ENCODE measurements at regions not wholly inside any gene's neighbourhood (a gene's known extent, or its start where the extent isn't known, plus 50 kb on each side); places are given as distances from the start of the nearest gene placed in this dataset.
"Not testable (repeated sequence)": the region's sequence is repeated elsewhere in the genome, so short reads cannot be mapped to it uniquely, and the experiment has no call there.

DNA sequence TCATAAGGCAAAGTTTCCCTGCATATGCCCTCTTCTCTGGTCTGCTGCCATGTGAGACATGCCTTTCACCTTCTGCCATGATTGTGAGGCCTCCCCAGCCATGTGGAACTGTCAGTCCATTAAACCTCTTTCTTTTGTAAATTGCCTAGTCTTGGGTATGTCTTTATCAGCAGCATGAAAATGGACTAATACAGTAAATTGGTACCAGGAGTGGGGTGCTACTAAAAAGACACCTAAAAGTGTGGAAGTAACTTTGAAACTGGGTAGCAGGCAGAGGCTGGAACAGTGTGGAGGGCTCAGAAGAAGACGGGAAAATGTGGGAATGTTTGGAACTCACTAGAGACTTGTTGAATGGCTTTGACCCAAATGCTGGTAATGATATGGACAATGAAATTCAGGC is 534.5 kb downstream of the GPAM start:
- H3K4me1 Mint-ChIP-seq; H3K27me3 ChIP-seq (ENCODE audit: insufficient read depth, low read length); POLR2A ChIA-PET (ENCODE audit: partially characterized antibody); H3K27ac ChIP-seq (ENCODE audit: low read depth, low read length); H3K36me3 Mint-ChIP-seq; H3K27ac Mint-ChIP-seq; H3K4me1 ChIP-seq (ENCODE audit: insufficient read depth, low read length); CTCF ChIA-PET (ENCODE audit: partially characterized antibody); H3K27me3 Mint-ChIP-seq; H3K4me3 ChIP-seq (ENCODE audit: low read length in 2 of 2); DNase-seq; H3K9me3 ChIP-seq (ENCODE audit: control insufficient read depth in 1 of 2, low read length in 2 of 2); H3K36me3 ChIP-seq (ENCODE audit: insufficient read depth, low read length); intact Hi-C loops (cut with micrococcal nuclease); H3K4me3 Mint-ChIP-seq: not testable (repeated sequence)
- H3K9me3 Mint-ChIP-seq: peaks cover 0 to 38% (median 29%) of the 10 kb centered on the region in 8 donors

DNA sequence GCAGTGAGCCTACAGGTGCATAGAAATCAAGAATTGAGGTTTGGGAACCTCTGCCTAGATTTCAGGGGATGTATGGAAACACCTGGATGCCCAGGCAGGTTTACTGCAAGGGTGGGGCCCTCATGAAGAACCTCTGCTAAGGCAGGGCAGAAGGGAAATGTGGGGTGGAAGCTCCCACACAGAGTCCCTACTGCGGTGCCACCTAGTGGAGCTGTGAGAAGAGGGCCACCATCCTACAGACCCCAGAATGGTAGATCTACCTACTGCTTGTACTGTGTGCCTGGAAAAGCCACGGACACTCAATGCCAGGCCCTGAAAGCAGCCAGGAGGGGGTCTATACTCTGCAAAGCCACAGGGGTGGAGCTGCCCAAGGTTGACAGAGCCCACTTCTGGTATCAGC is 533.5 kb downstream of the GPAM start:
- H3K36me3 ChIP-seq (ENCODE audit: insufficient read depth, low read length): no peaks in the 10 kb centered on the region
- no peak overlapping the region for H3K27ac Mint-ChIP-seq
- H3K4me1 ChIP-seq (ENCODE audit: insufficient read depth, low read length): no peaks in the 10 kb centered on the region
- H3K27me3 ChIP-seq (ENCODE audit: insufficient read depth, low read length): no peaks in the 10 kb centered on the region
- no peaks in the 10 kb centered on the region for H3K4me1 Mint-ChIP-seq
- intact Hi-C loops (cut with micrococcal nuclease): no loop called here
- ChIA-PET POLR2A (ENCODE audit: partially characterized antibody) (no interaction called here), CTCF (ENCODE audit: partially characterized antibody) (no interaction called here)
- H3K36me3 Mint-ChIP-seq: no peaks in the 10 kb centered on the region
- H3K4me3 Mint-ChIP-seq: no peak overlapping the region
- no peak overlapping the region for H3K4me3 ChIP-seq (ENCODE audit: low read length in 2 of 2)
- H3K27me3 Mint-ChIP-seq: peaks cover 2 to 4% of the 10 kb centered on the region in 2 donors
- no peak overlapping the region for H3K27ac ChIP-seq (ENCODE audit: low read depth, low read length)
- H3K9me3 ChIP-seq (ENCODE audit: control insufficient read depth in 1 of 2, low read length in 2 of 2): no peaks in the 10 kb centered on the region
- peaks cover 0 to 38% (median 29%) of the 10 kb centered on the region in 8 donors for H3K9me3 Mint-ChIP-seq
- no peak for DNase-seq

DNA sequence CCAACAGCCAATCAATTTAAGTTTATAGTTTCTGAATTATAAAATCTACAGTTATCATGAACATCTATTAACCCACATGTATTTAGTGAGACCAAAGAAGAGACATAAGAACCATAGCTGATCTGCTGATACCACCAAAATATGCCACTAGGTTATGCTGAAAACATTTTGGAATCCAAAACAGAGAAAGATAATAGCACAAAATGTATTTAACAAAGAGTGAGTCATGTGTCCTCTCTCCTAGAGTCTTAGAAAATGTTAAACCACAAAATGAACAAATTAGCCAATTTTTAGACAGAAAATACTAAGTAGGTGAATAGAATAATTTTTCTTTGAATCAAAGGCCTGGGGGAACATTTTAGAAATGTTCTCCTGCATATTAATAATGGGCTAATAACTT is 527.5 kb downstream of the GPAM start:
- Histone ChIP-seq H3K4me1 (ENCODE audit: insufficient read depth, low read length) (no peaks in the 10 kb centered on the region), H3K4me3 (ENCODE audit: low read length in 2 of 2) (no peak overlapping the region), H3K27me3 (ENCODE audit: insufficient read depth, low read length) (no peaks in the 10 kb centered on the region), H3K36me3 (ENCODE audit: insufficient read depth, low read length) (no peaks in the 10 kb centered on the region), H3K27ac (ENCODE audit: low read depth, low read length) (no peak overlapping the region), H3K9me3 (ENCODE audit: control insufficient read depth in 1 of 2, low read length in 2 of 2) (no peaks in the 10 kb centered on the region)
- CTCF ChIA-PET (ENCODE audit: partially characterized antibody): no interaction called here
- POLR2A ChIA-PET (ENCODE audit: partially characterized antibody): no interaction called here
- Mint-ChIP-seq H3K4me1 (no peaks in the 10 kb centered on the region), H3K27me3 (peaks cover 0 to 4% of the 10 kb centered on the region in 2 donors), H3K36me3 (no peaks in the 10 kb centered on the region), H3K9me3 (peaks cover 0 to 10% (median 8%) of the 10 kb centered on the region in 8 donors), H3K4me3 (no peak overlapping the region), H3K27ac (no peak overlapping the region)
- DNase-seq: no peak
- intact Hi-C loops (cut with micrococcal nuclease): no loop called here

DNA sequence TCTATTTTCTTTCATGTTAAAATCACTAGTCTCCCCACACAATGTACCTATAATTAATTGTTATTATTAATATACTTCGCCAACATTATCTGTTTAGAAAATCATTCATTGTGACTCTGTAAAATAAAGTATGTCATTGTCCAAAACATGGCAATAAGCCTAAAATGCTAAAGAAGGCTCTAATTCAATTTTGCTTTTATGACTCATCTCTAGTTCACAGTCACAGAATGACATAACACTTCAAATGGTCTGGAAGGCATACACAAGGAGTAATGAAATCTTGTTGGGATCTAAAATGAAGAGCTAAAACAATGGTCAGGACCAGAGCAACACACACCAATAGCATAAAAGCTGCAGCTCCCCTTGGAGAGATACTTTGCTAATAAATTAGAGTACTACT is 505.8 kb downstream of the GPAM start:
- CTCF ChIA-PET (ENCODE audit: partially characterized antibody): no interaction called here
- no peak overlapping the region for H3K4me3 ChIP-seq (ENCODE audit: low read length in 2 of 2)
- Mint-ChIP-seq H3K27me3 (peaks cover 0 to under 1% of the 10 kb centered on the region in 2 donors), H3K4me1 (no peaks in the 10 kb centered on the region), H3K9me3 (no peaks in the 10 kb centered on the region), H3K4me3 (no peak overlapping the region), H3K36me3 (no peaks in the 10 kb centered on the region), H3K27ac (no peak overlapping the region)
- intact Hi-C loops (cut with micrococcal nuclease): no loop called here
- POLR2A ChIA-PET (ENCODE audit: partially characterized antibody): no interaction called here
- H3K9me3 ChIP-seq (ENCODE audit: control insufficient read depth in 1 of 2, low read length in 2 of 2): no peaks in the 10 kb centered on the region
- H3K4me1 ChIP-seq (ENCODE audit: insufficient read depth, low read length): no peaks in the 10 kb centered on the region
- no peaks in the 10 kb centered on the region for H3K36me3 ChIP-seq (ENCODE audit: insufficient read depth, low read length)
- no peak for DNase-seq
- no peaks in the 10 kb centered on the region for H3K27me3 ChIP-seq (ENCODE audit: insufficient read depth, low read length)
- H3K27ac ChIP-seq (ENCODE audit: low read depth, low read length): no peak overlapping the region

DNA sequence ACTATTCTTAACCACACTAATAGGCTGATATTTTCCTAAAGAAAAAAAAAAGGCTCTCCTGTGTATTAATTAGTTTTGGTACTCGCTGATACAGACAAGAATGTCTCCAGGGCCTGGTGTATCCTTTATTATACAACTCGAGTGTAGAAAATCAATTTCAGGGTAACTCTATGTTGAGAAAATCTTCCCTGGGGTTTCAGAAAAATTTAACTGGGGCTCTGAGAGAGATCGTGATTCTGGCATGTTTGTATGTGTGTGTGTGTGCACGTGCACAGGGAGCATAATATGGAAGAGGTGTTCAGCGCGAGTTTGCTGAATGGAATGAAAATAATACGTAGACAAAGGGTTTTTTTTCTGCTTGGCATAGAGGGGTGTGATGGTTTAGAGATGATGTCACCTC is 496.8 kb downstream of the GPAM start:
- intact Hi-C loops (cut with micrococcal nuclease): no loop called here
- H3K4me1 ChIP-seq (ENCODE audit: insufficient read depth, low read length): no peaks in the 10 kb centered on the region
- no peak overlapping the region for H3K27ac ChIP-seq (ENCODE audit: low read depth, low read length)
- Mint-ChIP-seq H3K9me3 (peaks cover 0 to 5% (median 0%) of the 10 kb centered on the region in 8 donors), H3K27me3 (peaks cover 0 to 4% of the 10 kb centered on the region in 2 donors), H3K27ac (no peak overlapping the region), H3K4me1 (no peaks in the 10 kb centered on the region), H3K4me3 (no peak overlapping the region), H3K36me3 (no peaks in the 10 kb centered on the region)
- no peaks in the 10 kb centered on the region for H3K27me3 ChIP-seq (ENCODE audit: insufficient read depth, low read length)
- ChIA-PET CTCF (ENCODE audit: partially characterized antibody) (no interaction called here), POLR2A (ENCODE audit: partially characterized antibody) (no interaction called here)
- no peaks in the 10 kb centered on the region for H3K9me3 ChIP-seq (ENCODE audit: control insufficient read depth in 1 of 2, low read length in 2 of 2)
- no peak for DNase-seq
- no peak overlapping the region for H3K4me3 ChIP-seq (ENCODE audit: low read length in 2 of 2)
- H3K36me3 ChIP-seq (ENCODE audit: insufficient read depth, low read length): no peaks in the 10 kb centered on the region

DNA sequence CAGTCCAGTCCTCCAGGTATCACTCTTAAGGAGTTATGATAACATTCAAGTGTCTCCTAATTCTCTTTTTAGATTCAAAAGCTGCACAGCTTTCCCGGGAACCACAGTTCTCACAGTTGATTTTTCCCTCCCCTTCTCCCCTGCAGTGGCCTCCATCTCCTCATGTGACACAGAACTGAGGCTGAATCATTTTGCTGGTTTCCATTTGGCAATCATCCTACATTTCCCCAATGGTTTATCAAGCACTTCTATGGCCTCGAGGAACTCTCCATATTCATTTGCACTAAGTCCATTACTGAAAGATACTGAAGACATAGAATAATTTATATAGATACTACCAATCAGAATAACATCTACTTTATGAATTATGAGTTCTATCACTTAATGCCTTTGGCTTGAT is 484.9 kb downstream of the GPAM start:
- Mint-ChIP-seq H3K36me3 (no peaks in the 10 kb centered on the region), H3K4me3 (no peak overlapping the region), H3K27ac (no peak overlapping the region), H3K27me3 (no peaks in the 10 kb centered on the region), H3K9me3 (no peaks in the 10 kb centered on the region), H3K4me1 (no peaks in the 10 kb centered on the region)
- Histone ChIP-seq H3K27me3 (ENCODE audit: insufficient read depth, low read length) (no peaks in the 10 kb centered on the region), H3K27ac (ENCODE audit: low read depth, low read length) (no peak overlapping the region), H3K9me3 (ENCODE audit: control insufficient read depth in 1 of 2, low read length in 2 of 2) (no peaks in the 10 kb centered on the region), H3K36me3 (ENCODE audit: insufficient read depth, low read length) (no peaks in the 10 kb centered on the region), H3K4me3 (ENCODE audit: low read length in 2 of 2) (no peak overlapping the region), H3K4me1 (ENCODE audit: insufficient read depth, low read length) (no peaks in the 10 kb centered on the region)
- no peak for DNase-seq
- ChIA-PET POLR2A (ENCODE audit: partially characterized antibody) (no interaction called here), CTCF (ENCODE audit: partially characterized antibody) (no interaction called here)
- intact Hi-C loops (cut with micrococcal nuclease): no loop called here

DNA sequence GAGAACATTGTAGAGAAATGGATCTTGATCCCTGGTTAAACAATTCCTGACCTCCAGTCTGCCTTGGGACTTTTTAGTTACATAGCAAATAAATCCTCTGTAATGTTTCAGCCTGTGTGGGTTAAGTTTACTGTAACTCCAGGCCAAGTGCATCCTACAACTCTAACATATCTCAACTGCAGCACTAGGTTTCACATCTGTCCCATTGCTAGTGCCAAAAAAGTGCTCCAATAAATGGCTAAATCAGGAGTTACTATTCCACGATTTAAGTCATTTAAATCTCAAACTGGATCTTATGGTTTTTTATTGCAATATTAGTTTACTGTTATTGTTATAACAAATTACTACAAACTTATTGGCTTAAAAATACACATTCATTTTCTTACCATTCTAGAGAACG is 479.6 kb downstream of the GPAM start:
- CTCF ChIA-PET (ENCODE audit: partially characterized antibody): no interaction called here
- no peak overlapping the region for H3K4me3 Mint-ChIP-seq
- H3K27ac Mint-ChIP-seq: no peak overlapping the region
- H3K36me3 Mint-ChIP-seq: no peaks in the 10 kb centered on the region
- no peak overlapping the region for H3K4me3 ChIP-seq (ENCODE audit: low read length in 2 of 2)
- no peaks in the 10 kb centered on the region for H3K27me3 Mint-ChIP-seq
- no peak overlapping the region for H3K27ac ChIP-seq (ENCODE audit: low read depth, low read length)
- no peaks in the 10 kb centered on the region for H3K4me1 Mint-ChIP-seq
- no peaks in the 10 kb centered on the region for H3K36me3 ChIP-seq (ENCODE audit: insufficient read depth, low read length)
- H3K9me3 ChIP-seq (ENCODE audit: control insufficient read depth in 1 of 2, low read length in 2 of 2): no peaks in the 10 kb centered on the region
- intact Hi-C loops (cut with micrococcal nuclease): no loop called here
- no peaks in the 10 kb centered on the region for H3K27me3 ChIP-seq (ENCODE audit: insufficient read depth, low read length)
- DNase-seq: no peak
- POLR2A ChIA-PET (ENCODE audit: partially characterized antibody): no interaction called here
- H3K9me3 Mint-ChIP-seq: no peaks in the 10 kb centered on the region
- no peaks in the 10 kb centered on the region for H3K4me1 ChIP-seq (ENCODE audit: insufficient read depth, low read length)

DNA sequence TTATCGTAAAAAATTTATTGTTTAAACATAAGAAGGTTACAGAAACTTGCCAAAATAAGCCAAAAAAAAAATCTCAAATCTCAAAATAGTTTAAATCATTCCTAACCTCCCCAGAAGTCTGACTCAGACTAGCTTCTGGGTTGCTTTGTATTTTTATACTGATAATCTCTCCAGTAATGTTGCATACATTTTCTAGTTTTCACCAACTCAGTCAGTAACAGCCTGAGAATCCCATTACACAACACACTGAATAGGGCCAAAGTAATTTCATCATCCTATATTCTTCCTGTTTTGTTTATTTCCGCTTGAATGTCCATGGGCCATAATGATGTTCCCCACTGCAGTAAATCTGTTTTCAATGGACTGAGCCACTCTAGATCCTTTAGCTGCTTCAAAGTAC is 478.5 kb downstream of the GPAM start:
- Mint-ChIP-seq H3K4me1 (no peaks in the 10 kb centered on the region), H3K36me3 (no peaks in the 10 kb centered on the region), H3K27me3 (peaks cover 0 to 6% of the 10 kb centered on the region in 2 donors), H3K27ac (no peak overlapping the region), H3K4me3 (no peak overlapping the region), H3K9me3 (no peaks in the 10 kb centered on the region)
- Histone ChIP-seq H3K9me3 (ENCODE audit: control insufficient read depth in 1 of 2, low read length in 2 of 2) (no peaks in the 10 kb centered on the region), H3K4me3 (ENCODE audit: low read length in 2 of 2) (no peak overlapping the region), H3K27me3 (ENCODE audit: insufficient read depth, low read length) (no peaks in the 10 kb centered on the region), H3K27ac (ENCODE audit: low read depth, low read length) (no peak overlapping the region), H3K4me1 (ENCODE audit: insufficient read depth, low read length) (no peaks in the 10 kb centered on the region), H3K36me3 (ENCODE audit: insufficient read depth, low read length) (no peaks in the 10 kb centered on the region)
- ChIA-PET POLR2A (ENCODE audit: partially characterized antibody) (no interaction called here), CTCF (ENCODE audit: partially characterized antibody) (no interaction called here)
- intact Hi-C loops (cut with micrococcal nuclease): no loop called here
- DNase-seq: no peak
